SK-N-MC (cell line): ENCODE measurements at regions not wholly inside any gene's neighbourhood (a gene's known extent, or its start where the extent isn't known, plus 50 kb on each side); places are given as distances from the start of the nearest gene placed in this dataset.

ENCODE experiments used
- EZH2 ChIP-seq: fragments of 200-600 bp; sonication (generic); IDR thresholded peaks from one replicate; pipeline ENCODE4 v1.6.1; 2017; ENCODE audit warnings: antibody characterized with exemption
- FOXP2 ChIP-seq: optimal IDR thresholded peaks from 2 replicates; pipeline ENCODE3; 2011; ENCODE audit warnings: mild to moderate bottlenecking, moderate library complexity; ENCODE audit not compliant: insufficient read depth; ENCODE audit errors: extremely low read length, control extremely low read depth
- POLR2AphosphoS5 ChIP-seq: IDR thresholded peaks from 2 replicates; pipeline ENCODE4 v1.6.1; 2012; ENCODE audit warnings: mild to moderate bottlenecking, low read depth, low read length, borderline replicate concordance

DNA sequence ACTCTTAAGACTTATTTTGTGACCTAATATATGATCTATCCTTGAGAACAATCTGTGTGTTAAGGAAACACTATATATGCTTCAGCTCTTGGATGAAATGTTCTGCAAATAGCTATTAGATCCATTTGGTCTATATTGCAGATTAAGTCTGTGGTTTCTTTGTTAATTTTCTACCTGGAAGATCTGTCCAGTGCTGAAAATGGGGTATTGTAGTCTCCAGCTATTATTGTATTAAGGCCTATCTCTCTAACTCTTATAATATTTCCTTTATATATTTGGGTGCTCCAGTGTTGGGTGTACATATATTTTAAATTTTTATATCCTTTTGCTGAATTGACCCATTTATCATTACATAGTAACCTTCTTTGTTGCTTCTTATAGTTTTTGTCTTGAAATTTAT, 992.7 kb upstream of the CDH2 start:
- TF ChIP-seq EZH2: no peak
- TF ChIP-seq POLR2AphosphoS5: no peak
- no peak for TF ChIP-seq FOXP2
